SH-SY5Y (cell line): ENCODE measurements at regions not wholly inside any gene's neighbourhood (a gene's known extent, or its start where the extent isn't known, plus 50 kb on each side); places are given as distances from the start of the nearest gene placed in this dataset.

Experiments
- GATA2 ChIP-seq: IDR thresholded peaks from 2 replicates; pipeline ENCODE4 v1.6.1; 2011; ENCODE audit warnings: mild to moderate bottlenecking, low read depth, low read length
- GATA3 ChIP-seq: IDR thresholded peaks from 2 replicates; pipeline ENCODE4 v1.6.1; 2011; ENCODE audit warnings: low read depth, mild to moderate bottlenecking, low read length, moderate library complexity

DNA sequence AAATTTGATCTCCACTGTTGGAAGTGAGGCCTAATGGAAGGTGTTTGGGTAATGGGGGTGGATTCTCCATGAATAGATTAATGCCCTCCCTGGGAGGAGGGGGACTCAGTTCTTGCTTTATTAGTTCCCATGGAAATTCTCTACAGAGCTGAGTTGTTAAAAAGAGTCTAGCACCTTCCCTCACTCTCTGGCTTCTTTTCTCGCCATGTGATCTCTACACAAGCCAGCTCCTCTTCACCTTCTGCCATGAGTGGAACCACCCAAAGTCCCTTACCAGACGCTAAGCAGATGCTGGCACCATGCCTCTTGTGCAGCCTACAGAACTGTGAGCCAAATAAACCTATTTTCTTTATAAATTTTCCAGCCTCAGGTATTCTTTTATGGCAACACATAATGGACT is 465.8 kb upstream of the ANO5 start:
- TF ChIP-seq GATA2 = no peak
- no peak for TF ChIP-seq GATA3
